Kidney (tissue), 13 donors: ENCODE measurements at regions not wholly inside any gene's neighbourhood (a gene's known extent, or its start where the extent isn't known, plus 50 kb on each side); places are given as distances from the start of the nearest gene placed in this dataset.
A peak's percentile ranks its signal among the peaks of the same experiment; 100 is the strongest.

Experiments
- DNase-seq, 5 donors: peaks; one replicate each; pipeline ENCODE4 v3.0.0-alpha.2; 2013 to 2020
- FAIRE-seq: peaks from 2 replicates; lab custom pipeline; 2012; peaks lifted over from hg19 to GRCh38; lab: Jason Lieb, UNC
- H3K27ac ChIP-seq, 2 donors: one replicate each; pipeline ENCODE4 v1.7.0; 2013; ENCODE audit warnings: low read depth in 2 of 2, low read length in 2 of 2, inconsistent platforms in 1 of 2
- H3K27me3 ChIP-seq: one replicate; pipeline ENCODE4 v1.7.1; 2013; ENCODE audit warnings: low read length, inconsistent platforms; ENCODE audit not compliant: control insufficient read depth, insufficient read depth
- H3K36me3 ChIP-seq, 3 donors: one replicate each; pipeline versions ENCODE4 v1.7.0 to v1.7.1; 2013; ENCODE audit warnings: low read length in 3 of 3, control low read depth in 1 of 3, inconsistent platforms in 1 of 3; ENCODE audit not compliant: insufficient read depth in 3 of 3, control insufficient read depth in 2 of 3
- H3K4me1 ChIP-seq, 3 donors: one replicate each; pipeline versions ENCODE4 v1.7.0 to v1.7.1; 2013; ENCODE audit warnings: low read length in 3 of 3, inconsistent platforms in 1 of 3, low read depth in 1 of 3; ENCODE audit not compliant: control insufficient read depth in 2 of 3, insufficient read depth in 2 of 3
- H3K4me3 ChIP-seq, 3 donors: one replicate each; pipeline versions ENCODE4 v1.7.0 to v1.8.1; 2013; ENCODE audit warnings: low read length in 3 of 3, control low read depth in 1 of 3, inconsistent platforms in 1 of 3
- H3K9ac ChIP-seq, 3 donors: one replicate each; pipeline versions ENCODE4 v1.7.0 to v1.7.1; 2013; ENCODE audit warnings: low read length in 3 of 3, control low read depth in 1 of 3, inconsistent platforms in 1 of 3
- H3K9me3 ChIP-seq, 3 donors: one replicate each; pipeline versions ENCODE4 v1.7.0 to v1.7.1; 2013; ENCODE audit warnings: low read length in 3 of 3, control low read depth in 1 of 3, inconsistent platforms in 1 of 3; ENCODE audit not compliant: control insufficient read depth in 2 of 3, insufficient read depth in 1 of 3
- CTCF ChIP-seq: IDR thresholded peaks from 3 replicates; pipeline ENCODE4 v1.5.1; 2012; ENCODE audit warnings: mild to moderate bottlenecking, moderate library complexity, borderline replicate concordance; ENCODE audit not compliant: insufficient read depth; ENCODE audit errors: extremely low read depth
- intact Hi-C: fragments of 100-400 bp; cut with DNase I; formaldehyde crosslinking; loops from one replicate; pipeline ENCODE4 v1.11.1; 2022
- donor health status: control.
- donor health status: control.
- donor health status: control.
- donor health status: control.
- donor health status: control.
- donor health status: DM: yes; HTN: yes; CAD: no.
- donor health status: Normal renal cell carcinoma (clear cell type).

GRCh38 chr9:135281151-135281550, 193.7 kb downstream of the OLFM1 start:
- DNase-seq (no peak), FAIRE-seq (no peak)
- no peaks in the 10 kb centered on the region for H3K36me3 ChIP-seq
- H3K27me3 ChIP-seq, result no peaks in the 10 kb centered on the region
- H3K4me3 ChIP-seq, result no peak overlapping the region
- H3K9ac ChIP-seq, result no peak overlapping the region
- no peak for TF ChIP-seq CTCF
- no peaks in the 10 kb centered on the region for H3K4me1 ChIP-seq
- no peak overlapping the region for H3K27ac ChIP-seq
- intact Hi-C loops, result no loop called here
- no peaks in the 10 kb centered on the region for H3K9me3 ChIP-seq

- DNase-seq (peak; percentile 41 to 91 (median 59)), FAIRE-seq (no peak)
- H3K9me3 ChIP-seq, result no peaks in the 10 kb centered on the region
- H3K27me3 ChIP-seq, result no peaks in the 10 kb centered on the region
- no peaks in the 10 kb centered on the region for H3K4me1 ChIP-seq
- no peak overlapping the region for H3K27ac ChIP-seq
- no peak overlapping the region for H3K9ac ChIP-seq
- intact Hi-C loops, result no loop called here
- no peaks in the 10 kb centered on the region for H3K36me3 ChIP-seq
- no peak for TF ChIP-seq CTCF
- H3K4me3 ChIP-seq, result no peak overlapping the region
Observed at GRCh38 chr9:135281791-135282737, 194.6 kb downstream of the OLFM1 start.

- TF ChIP-seq CTCF, result no peak
- no peaks in the 10 kb centered on the region for H3K36me3 ChIP-seq
- FAIRE-seq, result no peak
Observed at GRCh38 chr9:135282808-135283207, 195.3 kb downstream of the OLFM1 start.

More at GRCh38 chr9:135282808-135283207, 195.3 kb downstream of the OLFM1 start:
- Histone ChIP-seq H3K4me1 (no peaks in the 10 kb centered on the region), H3K27me3 (no peaks in the 10 kb centered on the region), H3K4me3 (no peak overlapping the region), H3K27ac (no peak overlapping the region), H3K9me3 (no peaks in the 10 kb centered on the region), H3K9ac (no peak overlapping the region)
- no peak for DNase-seq
- intact Hi-C loops, result no loop called here
